ENCODE measurements at regions not wholly inside any gene's neighbourhood (a gene's known extent, or its start where the extent isn't known, plus 50 kb on each side); places are given as distances from the start of the nearest gene placed in this dataset.

DNA sequence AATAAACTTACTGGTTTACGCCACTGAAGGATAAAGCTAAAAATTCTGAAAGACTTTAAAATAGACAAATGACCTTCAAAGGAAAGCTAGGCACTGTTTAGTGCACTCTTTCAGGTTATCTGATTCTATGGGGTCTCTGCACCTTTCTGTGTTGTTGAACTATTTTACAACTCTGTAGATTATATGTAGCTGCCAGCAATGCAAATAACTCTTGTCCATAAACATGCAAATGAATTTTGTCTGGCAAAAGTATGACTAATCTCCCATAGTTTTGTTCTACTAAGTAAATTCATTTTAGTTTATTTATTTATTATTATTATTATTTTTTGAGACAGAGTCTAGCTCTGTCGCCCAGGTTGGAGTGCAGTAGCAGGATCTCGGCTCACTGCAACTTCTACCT lies 266.3 kb upstream of the CCDC196 start:
- H3K4me3 ChIP-seq (ENCODE audit: low read depth, low read length): no peak overlapping the region
- ChIA-PET POLR2A (no interaction called here), CTCF (interaction anchor here (1.3 kb wide), 1 partner anchor 11 kb away, joined by 3 read pairs; no protein-coding TSS in a partner anchor)
- DNase-seq (ENCODE audit: low read depth, low spot score): no peak
- TF ChIP-seq, protein P1, sequence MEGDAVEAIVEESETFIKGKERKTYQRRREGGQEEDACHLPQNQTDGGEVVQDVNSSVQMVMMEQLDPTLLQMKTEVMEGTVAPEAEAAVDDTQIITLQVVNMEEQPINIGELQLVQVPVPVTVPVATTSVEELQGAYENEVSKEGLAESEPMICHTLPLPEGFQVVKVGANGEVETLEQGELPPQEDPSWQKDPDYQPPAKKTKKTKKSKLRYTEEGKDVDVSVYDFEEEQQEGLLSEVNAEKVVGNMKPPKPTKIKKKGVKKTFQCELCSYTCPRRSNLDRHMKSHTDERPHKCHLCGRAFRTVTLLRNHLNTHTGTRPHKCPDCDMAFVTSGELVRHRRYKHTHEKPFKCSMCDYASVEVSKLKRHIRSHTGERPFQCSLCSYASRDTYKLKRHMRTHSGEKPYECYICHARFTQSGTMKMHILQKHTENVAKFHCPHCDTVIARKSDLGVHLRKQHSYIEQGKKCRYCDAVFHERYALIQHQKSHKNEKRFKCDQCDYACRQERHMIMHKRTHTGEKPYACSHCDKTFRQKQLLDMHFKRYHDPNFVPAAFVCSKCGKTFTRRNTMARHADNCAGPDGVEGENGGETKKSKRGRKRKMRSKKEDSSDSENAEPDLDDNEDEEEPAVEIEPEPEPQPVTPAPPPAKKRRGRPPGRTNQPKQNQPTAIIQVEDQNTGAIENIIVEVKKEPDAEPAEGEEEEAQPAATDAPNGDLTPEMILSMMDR (IDR thresholded peaks at IDR 0.05; ENCODE audit: insufficient read depth, low read length, missing control alignments): no peak

DNA sequence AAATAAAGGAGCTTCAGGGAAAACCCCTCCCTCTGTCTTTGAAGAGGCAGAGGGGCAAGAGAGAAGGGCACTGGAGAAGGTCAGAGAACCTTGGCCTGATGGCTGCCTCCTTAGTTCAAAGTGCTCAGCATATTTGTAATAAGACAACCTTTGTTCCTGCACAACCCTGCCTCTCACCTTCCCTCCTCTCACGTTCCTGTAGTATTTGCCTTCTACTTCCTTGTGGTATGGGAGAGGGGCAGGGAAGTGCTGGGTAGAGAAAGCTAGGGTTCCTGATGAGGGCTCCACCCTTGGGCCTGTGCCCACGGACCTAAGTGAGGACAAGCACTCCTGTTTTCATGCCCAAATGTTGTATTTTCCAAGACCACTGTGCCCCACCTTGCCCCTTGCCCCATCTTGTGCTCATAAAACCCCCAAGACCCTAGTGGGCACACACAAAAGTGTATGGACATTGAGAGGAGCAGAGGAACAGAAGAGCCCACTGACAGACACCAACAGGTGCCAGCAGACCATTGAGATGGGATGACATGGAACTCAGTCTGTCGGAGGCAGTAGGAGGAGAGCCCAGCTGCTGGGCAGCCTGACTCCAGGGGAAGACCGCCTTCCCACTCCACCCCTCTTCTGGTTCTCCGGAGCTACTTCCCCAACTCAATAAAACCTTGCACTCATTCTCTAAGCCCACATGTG lies 261.5 kb upstream of the CCDC196 start:
- H3K4me3 ChIP-seq (ENCODE audit: low read depth, low read length): no peak overlapping the region
- CTCF ChIA-PET: no interaction called here
- POLR2A ChIA-PET: no interaction called here
- TF ChIP-seq, protein P1 (IDR thresholded peaks at IDR 0.05; ENCODE audit: insufficient read depth, low read length, missing control alignments): no peak
- no peak for DNase-seq (ENCODE audit: low read depth, low spot score)

DNA sequence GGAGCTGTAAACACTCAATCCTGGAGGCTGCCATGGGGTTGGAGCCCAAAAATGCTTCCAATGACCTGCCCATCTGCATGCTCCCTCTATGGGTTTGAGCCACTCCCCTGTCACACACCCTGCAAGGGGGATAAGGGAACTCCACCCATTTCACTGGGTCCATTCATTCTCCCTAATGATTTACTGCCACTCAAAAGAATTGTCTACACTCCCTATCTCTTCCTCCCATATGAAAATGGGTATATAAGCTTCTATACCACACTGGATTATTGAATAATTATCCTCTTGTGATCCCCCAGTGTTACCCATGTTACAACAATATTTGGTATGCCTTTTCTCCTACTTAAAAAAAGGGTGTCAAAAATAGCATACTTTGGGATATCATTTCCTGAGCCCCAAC lies 260.8 kb upstream of the CCDC196 start:
- POLR2A ChIA-PET: no interaction called here
- no peak overlapping the region for H3K4me3 ChIP-seq (ENCODE audit: low read depth, low read length)
- CTCF ChIA-PET: no interaction called here
- TF ChIP-seq, protein P1 (IDR thresholded peaks at IDR 0.05; ENCODE audit: insufficient read depth, low read length, missing control alignments): no peak
- DNase-seq (ENCODE audit: low read depth, low spot score): no peak

DNA sequence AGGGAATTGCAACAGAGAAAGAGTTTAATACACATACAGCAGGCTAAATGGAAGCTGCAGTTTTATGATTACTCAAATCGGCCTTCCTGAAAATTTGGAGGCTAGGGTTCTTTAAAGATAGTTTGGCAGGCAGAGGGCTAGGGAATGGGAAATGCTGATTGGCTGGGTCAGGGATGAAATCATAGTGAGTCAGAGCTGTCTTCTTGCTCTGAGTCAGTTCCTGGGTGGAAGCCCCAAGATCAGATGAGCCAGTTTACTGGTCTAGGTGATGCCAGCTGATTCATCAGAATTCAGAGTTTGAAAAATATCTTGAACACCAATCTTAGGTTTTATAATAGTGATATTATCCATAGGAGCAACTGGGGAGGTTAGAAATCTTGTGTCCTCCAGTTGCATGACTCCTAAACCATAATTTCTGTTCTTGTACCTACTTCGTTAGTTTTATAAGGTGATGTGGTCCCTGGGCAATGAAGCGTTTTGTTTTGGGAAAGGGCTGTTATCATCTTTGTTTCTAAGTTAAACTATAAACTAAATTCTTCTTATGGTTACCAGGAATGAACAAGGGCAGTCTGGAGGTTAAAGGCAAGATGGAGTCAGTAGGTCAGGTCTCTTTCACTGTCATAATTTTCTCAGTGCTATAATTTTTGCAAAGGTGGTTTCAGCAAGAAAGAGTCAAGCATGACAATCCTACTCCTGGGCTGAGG lies 257.8 kb upstream of the CCDC196 start:
- ChIA-PET POLR2A (no interaction called here), CTCF (no interaction called here)
- TF ChIP-seq, protein P1 (IDR thresholded peaks at IDR 0.05; ENCODE audit: insufficient read depth, low read length, missing control alignments): no peak
- H3K4me3 ChIP-seq (ENCODE audit: low read depth, low read length): no peak overlapping the region
- no peak for DNase-seq (ENCODE audit: low read depth, low spot score)

DNA sequence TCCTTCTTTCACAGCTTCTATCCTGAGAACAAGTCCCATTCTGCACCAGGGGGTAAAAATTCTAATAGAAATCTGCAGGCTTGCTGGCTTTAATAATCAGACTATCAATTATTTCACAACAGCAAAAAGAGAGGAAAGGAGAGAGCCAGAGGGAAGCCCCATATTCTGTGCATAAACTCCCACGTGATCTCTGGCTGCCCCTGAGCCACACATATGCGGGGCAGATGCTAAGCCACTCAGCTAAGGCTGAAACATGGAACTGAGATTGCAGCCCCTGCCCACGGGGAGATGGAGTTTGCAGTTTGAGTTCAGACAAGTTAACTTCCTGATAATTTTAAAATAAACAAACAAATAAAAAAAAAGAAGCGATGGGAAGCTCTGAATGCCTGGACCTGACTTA lies 254.4 kb upstream of the CCDC196 start:
- no peak overlapping the region for H3K4me3 ChIP-seq (ENCODE audit: low read depth, low read length)
- ChIA-PET POLR2A (no interaction called here), CTCF (no interaction called here)
- TF ChIP-seq, protein P1 (IDR thresholded peaks at IDR 0.05; ENCODE audit: insufficient read depth, low read length, missing control alignments): no peak
- DNase-seq (ENCODE audit: low read depth, low spot score): no peak

DNA sequence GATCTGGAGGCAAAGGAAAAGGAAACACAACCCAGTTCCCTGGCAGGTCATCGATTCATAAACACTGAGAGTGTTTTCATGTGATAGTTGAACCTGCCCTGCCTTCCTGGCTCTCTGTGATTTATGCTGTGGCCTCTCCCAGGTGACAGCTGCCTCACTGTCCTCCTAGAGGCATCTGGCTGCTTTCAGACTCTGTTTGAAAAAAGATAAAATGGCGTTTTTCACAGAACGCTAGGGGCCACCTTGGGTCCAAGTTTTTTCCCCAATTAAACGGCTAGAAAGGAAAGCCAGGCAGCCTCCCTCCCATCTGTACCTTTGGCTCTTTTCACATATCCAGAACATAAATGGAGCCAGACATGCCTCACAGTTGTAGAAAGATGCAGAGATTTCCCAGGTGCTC lies 252.6 kb upstream of the CCDC196 start:
- TF ChIP-seq, protein P1 (IDR thresholded peaks at IDR 0.05; ENCODE audit: insufficient read depth, low read length, missing control alignments): no peak
- DNase-seq (ENCODE audit: low read depth, low spot score): no peak
- CTCF ChIA-PET: no interaction called here
- H3K4me3 ChIP-seq (ENCODE audit: low read depth, low read length): no peak overlapping the region
- POLR2A ChIA-PET: no interaction called here

All from AG04449 (cell line).